Mucosa of rectum (tissue), 2 donors: ENCODE measurements at regions not wholly inside any gene's neighbourhood (a gene's known extent, or its start where the extent isn't known, plus 50 kb on each side); places are given as distances from the start of the nearest gene placed in this dataset.

Experiments used
- H3K27ac ChIP-seq, 2 donors: one replicate each; pipeline ENCODE4 v1.7.0; 2013; ENCODE audit warnings: inconsistent platforms in 2 of 2, low read depth in 2 of 2, low read length in 2 of 2
- H3K27me3 ChIP-seq, 2 donors: one replicate each; pipeline ENCODE4 v1.7.0; 2013; ENCODE audit warnings: low read length in 2 of 2; ENCODE audit not compliant: control insufficient read depth in 2 of 2, insufficient read depth in 2 of 2
- H3K36me3 ChIP-seq, 2 donors: one replicate each; pipeline ENCODE4 v1.7.0; 2013; ENCODE audit warnings: low read length in 2 of 2; ENCODE audit not compliant: control insufficient read depth in 2 of 2, insufficient read depth in 2 of 2
- H3K4me1 ChIP-seq, 2 donors: one replicate each; pipeline ENCODE4 v1.7.0; 2013; ENCODE audit warnings: low read length in 2 of 2, mild to moderate bottlenecking in 1 of 2; ENCODE audit not compliant: control insufficient read depth in 2 of 2, insufficient read depth in 2 of 2
- H3K4me3 ChIP-seq, 2 donors: one replicate each; pipeline ENCODE4 v1.7.0; 2013; ENCODE audit warnings: low read length in 2 of 2
- H3K9ac ChIP-seq, 2 donors: one replicate each; pipeline ENCODE4 v1.7.0; 2013; ENCODE audit warnings: low read length in 2 of 2, low read depth in 1 of 2, mild to moderate bottlenecking in 1 of 2
- H3K9me3 ChIP-seq, 2 donors: one replicate each; pipeline ENCODE4 v1.7.0; 2013; ENCODE audit warnings: low read length in 2 of 2; ENCODE audit not compliant: control insufficient read depth in 2 of 2
- donor health status: healthy.
- donor health status: Normal muscosa, but diverticular disease.

GRCh38 chr16:9308850-9309249 lies 217.4 kb downstream of the HAPSTR1 start:
- peaks cover 21 to 46% of the 10 kb centered on the region in 2 donors for H3K4me1 ChIP-seq
- H3K9me3 ChIP-seq = no peaks in the 10 kb centered on the region
- H3K9ac ChIP-seq = peak overlapping the region in 1 of 2 donors; percentile 7
- peak overlapping the region; percentile 2 to 45 for H3K4me3 ChIP-seq
- no peaks in the 10 kb centered on the region for H3K36me3 ChIP-seq
- H3K27ac ChIP-seq = peak overlapping the region; percentile 83 to 85
- no peaks in the 10 kb centered on the region for H3K27me3 ChIP-seq

- H3K36me3 ChIP-seq = no peaks in the 10 kb centered on the region
- H3K9ac ChIP-seq = peak overlapping the region; percentile 18 to 35
- peak overlapping the region; percentile 83 to 85 for H3K27ac ChIP-seq
- no peaks in the 10 kb centered on the region for H3K27me3 ChIP-seq
- H3K4me1 ChIP-seq = peaks cover 21 to 46% of the 10 kb centered on the region in 2 donors
- H3K4me3 ChIP-seq = no peak overlapping the region
- no peaks in the 10 kb centered on the region for H3K9me3 ChIP-seq
Measured at GRCh38 chr16:9309844-9310243, 218.4 kb downstream of the HAPSTR1 start.

GRCh38 chr16:9311303-9311954 lies 220.0 kb downstream of the HAPSTR1 start:
- Histone ChIP-seq H3K36me3 (no peaks in the 10 kb centered on the region), H3K4me3 (no peak overlapping the region), H3K27ac (peak overlapping the region in 1 of 2 donors; percentile 4), H3K9ac (peak overlapping the region in 1 of 2 donors; percentile 2), H3K4me1 (peaks cover 24 to 50% of the 10 kb centered on the region in 2 donors), H3K9me3 (no peaks in the 10 kb centered on the region), H3K27me3 (no peaks in the 10 kb centered on the region)

- no peak overlapping the region for H3K9ac ChIP-seq
- H3K36me3 ChIP-seq = no peaks in the 10 kb centered on the region
- H3K4me1 ChIP-seq = peaks cover 10 to 17% of the 10 kb centered on the region in 2 donors
- H3K27me3 ChIP-seq = no peaks in the 10 kb centered on the region
- peak overlapping the region; percentile 72 for H3K27ac ChIP-seq
- H3K9me3 ChIP-seq = no peaks in the 10 kb centered on the region
- peak overlapping the region in 1 of 2 donors; percentile 43 for H3K4me3 ChIP-seq
Measured at GRCh38 chr16:9316008-9316407, 224.6 kb downstream of the HAPSTR1 start.

GRCh38 chr16:9316615-9317014 lies 225.2 kb downstream of the HAPSTR1 start:
- Histone ChIP-seq H3K36me3 (no peaks in the 10 kb centered on the region), H3K27me3 (no peaks in the 10 kb centered on the region), H3K4me1 (peaks cover 6 to 12% of the 10 kb centered on the region in 2 donors), H3K9ac (no peak overlapping the region), H3K4me3 (peak overlapping the region in 1 of 2 donors; percentile 43), H3K9me3 (no peaks in the 10 kb centered on the region), H3K27ac (peak overlapping the region; percentile 72)

- Histone ChIP-seq H3K36me3 (no peaks in the 10 kb centered on the region), H3K27me3 (no peaks in the 10 kb centered on the region), H3K9ac (no peak overlapping the region), H3K4me3 (no peak overlapping the region), H3K27ac (no peak overlapping the region), H3K4me1 (peaks cover 6 to 12% of the 10 kb centered on the region in 2 donors), H3K9me3 (no peaks in the 10 kb centered on the region)
Measured at GRCh38 chr16:9318764-9319163, 227.3 kb downstream of the HAPSTR1 start.

- Histone ChIP-seq H3K9me3 (no peaks in the 10 kb centered on the region), H3K27ac (no peak overlapping the region), H3K36me3 (no peaks in the 10 kb centered on the region), H3K4me3 (no peak overlapping the region), H3K4me1 (peaks cover 2 to 6% of the 10 kb centered on the region in 2 donors), H3K9ac (no peak overlapping the region), H3K27me3 (no peaks in the 10 kb centered on the region)
Measured at GRCh38 chr16:9322769-9323168, 231.3 kb downstream of the HAPSTR1 start.

GRCh38 chr16:9323170-9323569 lies 231.7 kb downstream of the HAPSTR1 start:
- H3K27ac ChIP-seq = no peak overlapping the region
- H3K9me3 ChIP-seq = no peaks in the 10 kb centered on the region
- no peak overlapping the region for H3K9ac ChIP-seq
- H3K36me3 ChIP-seq = no peaks in the 10 kb centered on the region
- H3K27me3 ChIP-seq = no peaks in the 10 kb centered on the region
- H3K4me1 ChIP-seq = peaks cover 2 to 6% of the 10 kb centered on the region in 2 donors
- no peak overlapping the region for H3K4me3 ChIP-seq

GRCh38 chr16:9327253-9327652 lies 235.8 kb downstream of the HAPSTR1 start:
- H3K4me1 ChIP-seq = no peaks in the 10 kb centered on the region
- H3K27ac ChIP-seq = no peak overlapping the region
- H3K9ac ChIP-seq = no peak overlapping the region
- H3K4me3 ChIP-seq = no peak overlapping the region
- no peaks in the 10 kb centered on the region for H3K27me3 ChIP-seq
- no peaks in the 10 kb centered on the region for H3K36me3 ChIP-seq
- H3K9me3 ChIP-seq = no peaks in the 10 kb centered on the region

GRCh38 chr16:9328411-9328810 lies 237.0 kb downstream of the HAPSTR1 start:
- Histone ChIP-seq H3K27me3 (no peaks in the 10 kb centered on the region), H3K9ac (no peak overlapping the region), H3K9me3 (no peaks in the 10 kb centered on the region), H3K27ac (no peak overlapping the region), H3K4me3 (no peak overlapping the region), H3K36me3 (no peaks in the 10 kb centered on the region), H3K4me1 (no peaks in the 10 kb centered on the region)
